Endothelial cell of umbilical vein (primary cell): ENCODE measurements at regions not wholly inside any gene's neighbourhood (a gene's known extent, or its start where the extent isn't known, plus 50 kb on each side); places are given as distances from the start of the nearest gene placed in this dataset.
"Not testable (repeated sequence)": the region's sequence is repeated elsewhere in the genome, so short reads cannot be mapped to it uniquely, and the experiment has no call there.

Experiments used
- BruUV-seq: library from RNA; stranded (reverse); fragments of 400-500 nt; replicated peaks from 2 replicates; lab custom pipeline; 2021; lab: Mats Ljungman, UMichigan
- CTCF ChIA-PET: fragments of 300-600, 350-600 bp; sonication (Branson Sonifier 250); formaldehyde crosslinking; loops from one replicate; lab custom pipeline; 2021; ENCODE audit warnings: antibody characterized with exemption, inconsistent platforms; lab: Charles Lee
- POLR2A ChIA-PET: fragments of 300-600, 350-600 bp; sonication (Branson Sonifier 250); formaldehyde crosslinking; loops from one replicate; lab custom pipeline; 2021; ENCODE audit warnings: antibody characterized with exemption, inconsistent platforms; lab: Charles Lee
- DNase-seq: peaks from one replicate; pipeline ENCODE4 v3.0.0-alpha.2; 2011; ENCODE audit warnings: low read depth, low spot score
- FAIRE-seq: peaks from 2 replicates; lab custom pipeline; 2011; peaks lifted over from hg19 to GRCh38; lab: Jason Lieb, UNC
- H2AFZ ChIP-seq: 2 replicates; pipeline ENCODE4 v1.6.0; 2012; ENCODE audit warnings: low read depth, low read length, control low read depth, inconsistent platforms
- H3K27ac ChIP-seq: 2 replicates; pipeline ENCODE4 v1.5.1; 2011; ENCODE audit warnings: low read depth, mild to moderate bottlenecking, control low read depth, low read length, moderate library complexity; ENCODE audit not compliant: insufficient read depth
- H3K27me3 ChIP-seq, 2 experiments: 2 replicates each; pipeline versions ENCODE4 v1.6.0 to v1.6.1; 2011; ENCODE audit warnings: low read length in 2 of 2, mixed read lengths in 1 of 2; ENCODE audit not compliant: control insufficient read depth in 2 of 2, insufficient read depth in 2 of 2
- H3K36me3 ChIP-seq, 2 experiments: 2 replicates in 1 of 2; 3 replicates in 1 of 2; pipeline ENCODE4 v1.5.1; 2011; ENCODE audit warnings: low read length in 2 of 2, mild to moderate bottlenecking in 1 of 2, moderate library complexity in 1 of 2; ENCODE audit not compliant: control insufficient read depth in 2 of 2, insufficient read depth in 2 of 2; ENCODE audit errors: extremely low read depth in 1 of 2
- H3K4me1 ChIP-seq: 3 replicates; pipeline ENCODE4 v1.5.1; 2011; ENCODE audit warnings: mild to moderate bottlenecking, low read length; ENCODE audit not compliant: control insufficient read depth, insufficient read depth; ENCODE audit errors: extremely low read depth
- H3K4me2 ChIP-seq: 2 replicates; pipeline ENCODE4 v1.6.1; 2011; ENCODE audit warnings: low read length, control low read depth, mixed read lengths; ENCODE audit not compliant: insufficient read depth
- H3K4me3 ChIP-seq, 3 experiments: fragments of 200-600 bp in 1 of 3; sonication (generic), shearing (Covaris generic) in 1 of 3; replicated peaks in 1 of 3; 2 replicates each; pipeline ENCODE4 v1.5.1; 2011 to 2016; ENCODE audit warnings: control low read depth in 3 of 3, low read length in 3 of 3, mild to moderate bottlenecking in 2 of 3, inconsistent platforms in 1 of 3, low read depth in 1 of 3, moderate library complexity in 1 of 3; ENCODE audit not compliant: insufficient read depth in 1 of 3
- H3K79me2 ChIP-seq: 2 replicates; pipeline ENCODE4 v1.6.0; 2012; ENCODE audit warnings: low read length, inconsistent platforms; ENCODE audit not compliant: control insufficient read depth, insufficient read depth
- H3K9ac ChIP-seq: replicated peaks from 2 replicates; pipeline ENCODE3; 2011; ENCODE audit warnings: low read length, control low read depth; ENCODE audit not compliant: insufficient read depth; ENCODE audit errors: extremely low read depth
- H3K9me1 ChIP-seq: replicated peaks from 3 replicates; pipeline ENCODE4 v1.6.0; 2011; ENCODE audit warnings: mild to moderate bottlenecking, low read length; ENCODE audit not compliant: control insufficient read depth, insufficient read depth; ENCODE audit errors: extremely low read depth
- H3K9me3 ChIP-seq: replicated peaks from 2 replicates; pipeline ENCODE4 v1.5.1; 2012; ENCODE audit warnings: low read length, inconsistent platforms; ENCODE audit not compliant: control insufficient read depth, insufficient read depth
- H4K20me1 ChIP-seq: replicated peaks from 2 replicates; pipeline ENCODE3; 2011; ENCODE audit warnings: mild to moderate bottlenecking, low read length; ENCODE audit not compliant: control insufficient read depth, insufficient read depth; ENCODE audit errors: extremely low read depth
- FOS ChIP-seq: IDR thresholded peaks from 2 replicates; pipeline ENCODE4 v1.6.1; 2011; ENCODE audit warnings: mild to moderate bottlenecking, low read length, moderate library complexity, borderline replicate concordance; ENCODE audit not compliant: insufficient read depth
- GATA2 ChIP-seq: IDR thresholded peaks from 2 replicates; pipeline ENCODE4 v1.7.0; 2011; ENCODE audit warnings: low read depth, mild to moderate bottlenecking, moderate library complexity, mixed read lengths, low read length; ENCODE audit not compliant: insufficient read length, insufficient read depth
- JUN ChIP-seq: IDR thresholded peaks from 2 replicates; pipeline ENCODE4 v1.6.1; 2011; ENCODE audit warnings: borderline replicate concordance, low read depth; ENCODE audit not compliant: insufficient read length, insufficient read depth
- MAX ChIP-seq: IDR thresholded peaks from 2 replicates; pipeline ENCODE4 v1.6.1; 2011; ENCODE audit not compliant: insufficient read depth, insufficient read length
- MYC ChIP-seq: IDR thresholded peaks from one replicate; pipeline ENCODE4 v1.6.1; 2011; ENCODE audit warnings: mild to moderate bottlenecking, low read depth, low read length
- POLR2A ChIP-seq: IDR thresholded peaks from 2 replicates; pipeline ENCODE4 v1.6.1; 2012; ENCODE audit warnings: low read depth, mild to moderate bottlenecking, control low read depth, low read length
- POLR2AphosphoS5 ChIP-seq: IDR thresholded peaks from 2 replicates; pipeline ENCODE4 v1.6.1; 2012; ENCODE audit warnings: low read depth, mild to moderate bottlenecking, control low read depth, low read length, moderate library complexity; ENCODE audit not compliant: insufficient read depth
- dilution Hi-C: fragments of 300-500 bp; cut with MboI; formaldehyde crosslinking; loops from one replicate; pipeline ENCODE4 v1.15.0; 2019; ENCODE audit warnings: low sequenced_read_pairs; ENCODE audit not compliant: extremely low pct_ligation_motif_present
- intact Hi-C: fragments of 100-400 bp; cut with micrococcal nuclease; formaldehyde crosslinking; loops from one replicate; pipeline ENCODE4 v1.10.0; 2022

- BruUV-seq, result no TSS peak
- peak; percentile 33 for DNase-seq
- dilution Hi-C loops, result no loop called here
Measured at GRCh38 chr5:42984307-42984706, 55.8 kb downstream of the ANXA2R start.

DNA sequence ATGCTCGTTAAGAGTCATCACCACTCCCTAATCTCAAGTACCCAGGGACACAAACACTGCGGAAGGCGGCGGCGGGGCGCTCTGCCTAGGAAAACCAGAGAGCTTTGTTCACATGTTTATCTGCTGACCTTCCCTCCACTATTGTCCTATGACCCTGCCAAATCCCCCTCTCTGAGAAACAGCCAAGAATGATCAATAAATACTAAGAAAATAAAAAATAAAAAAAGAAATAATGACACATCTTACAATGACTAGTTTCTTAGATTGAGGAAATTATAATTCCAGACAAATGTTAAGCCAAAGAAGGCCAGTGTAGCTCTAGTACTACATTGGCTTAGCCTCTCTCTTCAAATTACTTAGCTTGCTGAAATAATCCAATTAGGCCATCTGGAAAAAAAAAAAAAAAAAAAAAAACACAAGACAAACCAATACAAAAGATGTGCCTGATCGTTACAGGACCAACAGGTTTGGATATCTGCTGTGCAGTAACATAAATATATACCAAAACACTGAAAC lies 58.0 kb downstream of the ANXA2R start:
- Histone ChIP-seq H3K9ac (peak overlapping the region; percentile 55), H3K36me3 (no peaks in the 10 kb centered on the region), H3K9me1 (no peaks in the 10 kb centered on the region), H3K27me3 (no peaks in the 10 kb centered on the region), H4K20me1 (no peaks in the 10 kb centered on the region), H2AFZ (no peak overlapping the region), H3K79me2 (peaks cover 32% of the 10 kb centered on the region), H3K4me2 (peak overlapping the region; percentile 47), H3K9me3 (no peaks in the 10 kb centered on the region), H3K4me1 (peaks cover 48% of the 10 kb centered on the region), H3K4me3 (no peak overlapping the region), H3K27ac (peak overlapping the region; percentile 95)
- FAIRE-seq (no peak), DNase-seq (peak; percentile 30)
- intact Hi-C loops (loop anchor here (10.0 kb wide), 1 partner anchor 1187 kb away; no protein-coding TSS in a partner anchor), dilution Hi-C loops (no loop called here)
- TF ChIP-seq JUN (no peak), POLR2AphosphoS5 (no peak), MYC (no peak), GATA2 (peak; percentile 30), POLR2A (no peak)
- ChIA-PET CTCF (interaction anchor here (1.0 to 1.2 kb wide), 2 partner anchors 12 to 70 kb away, joined by 3 to 7 read pairs; no protein-coding TSS in a partner anchor), POLR2A (no interaction called here)
- BruUV-seq, result no TSS peak

More at GRCh38 chr5:42984307-42984706, 55.8 kb downstream of the ANXA2R start:
- ChIA-PET CTCF (interaction anchor here (1.0 to 1.4 kb wide), 3 partner anchors 8 to 72 kb away, joined by 3 read pairs; no protein-coding TSS in a partner anchor), POLR2A (no interaction called here)
- peak overlapping the region; percentile 95 for H3K27ac ChIP-seq
- no peaks in the 10 kb centered on the region for H3K9me1 ChIP-seq
- peaks cover 53% of the 10 kb centered on the region for H3K79me2 ChIP-seq
- TF ChIP-seq MAX (no peak), FOS (peak; percentile 46), GATA2 (no peak)
- H3K4me2 ChIP-seq, result peak overlapping the region; percentile 13
- H4K20me1 ChIP-seq, result no peaks in the 10 kb centered on the region
- peaks cover 59% of the 10 kb centered on the region for H3K4me1 ChIP-seq
- intact Hi-C loops, result loop anchor here (10.0 kb wide), 1 partner anchor 1190 kb away; no protein-coding TSS in a partner anchor
- no peaks in the 10 kb centered on the region for H3K27me3 ChIP-seq
- H2AFZ ChIP-seq, result no peak overlapping the region
- no peaks in the 10 kb centered on the region for H3K36me3 ChIP-seq
- no peak overlapping the region for H3K4me3 ChIP-seq
- no peaks in the 10 kb centered on the region for H3K9me3 ChIP-seq
- H3K9ac ChIP-seq, result no peak overlapping the region
- FAIRE-seq, result no peak

DNA sequence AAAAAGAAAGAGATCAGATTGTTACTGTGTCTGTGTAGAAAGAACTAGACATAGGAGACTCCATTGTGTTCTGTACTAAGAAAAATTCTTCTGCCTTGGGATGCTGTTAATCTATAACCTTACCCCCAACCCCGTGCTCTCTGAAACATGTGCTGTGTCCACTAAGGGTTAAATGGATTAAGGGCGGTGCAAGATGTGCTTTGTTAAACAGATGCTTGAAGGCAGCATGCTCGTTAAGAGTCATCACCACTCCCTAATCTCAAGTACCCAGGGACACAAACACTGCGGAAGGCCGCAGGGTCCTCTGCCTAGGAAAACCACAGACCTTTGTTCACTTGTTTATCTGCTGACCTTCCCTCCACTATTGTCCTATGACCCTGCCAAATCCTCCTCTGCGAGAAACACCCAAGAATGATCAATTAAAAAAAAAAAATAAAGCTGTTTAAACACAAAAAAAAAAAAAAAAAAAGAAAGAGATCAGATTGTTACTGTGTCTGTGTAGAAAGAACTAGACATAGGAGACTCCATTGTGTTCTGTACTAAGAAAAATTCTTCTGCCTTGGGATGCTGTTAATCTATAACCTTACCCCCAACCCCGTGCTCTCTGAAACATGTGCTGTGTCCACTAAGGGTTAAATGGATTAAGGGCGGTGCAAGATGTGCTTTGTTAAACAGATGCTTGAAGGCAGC lies 58.6 kb downstream of the ANXA2R start:
- H3K27me3 ChIP-seq, POLR2A ChIA-PET, H3K9ac ChIP-seq, H3K9me1 ChIP-seq, FAIRE-seq, H4K20me1 ChIP-seq, H3K36me3 ChIP-seq, H3K4me2 ChIP-seq, H3K9me3 ChIP-seq, dilution Hi-C loops, BruUV-seq, H3K4me3 ChIP-seq, DNase-seq, H2AFZ ChIP-seq: not testable (repeated sequence)
- peaks cover 26% of the 10 kb centered on the region for H3K79me2 ChIP-seq
- peak overlapping the region; percentile 95 for H3K27ac ChIP-seq
- intact Hi-C loops, result loop anchor here (10.0 kb wide), 1 partner anchor 1187 kb away; no protein-coding TSS in a partner anchor
- H3K4me1 ChIP-seq, result peaks cover 42% of the 10 kb centered on the region
- CTCF ChIA-PET, result interaction anchor here (1.0 kb wide), 1 partner anchor 69 kb away, joined by 7 read pairs; no protein-coding TSS in a partner anchor
